ENCODE measurements at regions not wholly inside any gene's neighbourhood (a gene's known extent, or its start where the extent isn't known, plus 50 kb on each side); places are given as distances from the start of the nearest gene placed in this dataset.
"Not testable (repeated sequence)": the region's sequence is repeated elsewhere in the genome, so short reads cannot be mapped to it uniquely, and the experiment has no call there.

- TF ChIP-seq CSDC2 (CRISPR knock-in tag; IDR thresholded peaks at IDR 0.05) (no peak), ZNF8 (CRISPR knock-in tag; IDR thresholded peaks at IDR 0.05) (no peak), RARB (CRISPR knock-in tag; IDR thresholded peaks at IDR 0.05) (no peak), POU6F1 (CRISPR knock-in tag; IDR thresholded peaks at IDR 0.05; ENCODE audit: borderline replicate concordance, low read depth) (no peak), ISL1 (CRISPR knock-in tag; IDR thresholded peaks at IDR 0.05) (no peak), TOX (CRISPR knock-in tag; IDR thresholded peaks at IDR 0.05; ENCODE audit: borderline replicate concordance) (no peak), GLIS3 (CRISPR knock-in tag; IDR thresholded peaks at IDR 0.05) (no peak), BACH2 (CRISPR knock-in tag; IDR thresholded peaks at IDR 0.05; ENCODE audit: borderline replicate concordance) (no peak), ZNF565 (CRISPR knock-in tag; conservative IDR thresholded peaks at IDR 0.05; ENCODE audit: low read depth) (no peak)
- no peak for ATAC-seq
Measured at GRCh38 chr5:167107684-167108083, 1183.8 kb upstream of the WWC1 start.

DNA sequence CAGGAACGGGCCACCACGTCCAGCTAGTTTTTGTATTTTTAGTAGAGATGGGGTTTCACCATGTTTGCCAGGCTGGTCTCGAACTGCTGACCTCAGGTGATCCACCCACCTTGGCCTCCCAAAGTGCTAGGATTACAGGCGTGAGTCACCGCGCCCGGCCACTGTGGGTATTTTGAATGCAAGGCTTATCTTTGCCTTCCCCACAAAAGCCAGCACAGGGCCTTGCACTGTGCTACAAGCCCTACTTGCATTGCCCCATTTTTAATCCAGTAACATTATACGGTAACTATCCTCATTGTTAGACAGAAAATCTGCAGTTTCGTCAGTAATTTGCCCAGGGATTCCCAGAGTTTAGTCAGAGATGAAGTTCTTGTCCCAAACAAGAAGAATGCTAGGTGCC lies 1183.2 kb upstream of the WWC1 start:
- ATAC-seq, result not testable (repeated sequence)

- no peak for ATAC-seq
- TF ChIP-seq ZC3H10 (CRISPR knock-in tag; IDR thresholded peaks at IDR 0.05), result no peak
- TF ChIP-seq ZFP30 (CRISPR knock-in tag; IDR thresholded peaks at IDR 0.05), result no peak
Measured at GRCh38 chr5:167112556-167112955, 1178.9 kb upstream of the WWC1 start.

DNA sequence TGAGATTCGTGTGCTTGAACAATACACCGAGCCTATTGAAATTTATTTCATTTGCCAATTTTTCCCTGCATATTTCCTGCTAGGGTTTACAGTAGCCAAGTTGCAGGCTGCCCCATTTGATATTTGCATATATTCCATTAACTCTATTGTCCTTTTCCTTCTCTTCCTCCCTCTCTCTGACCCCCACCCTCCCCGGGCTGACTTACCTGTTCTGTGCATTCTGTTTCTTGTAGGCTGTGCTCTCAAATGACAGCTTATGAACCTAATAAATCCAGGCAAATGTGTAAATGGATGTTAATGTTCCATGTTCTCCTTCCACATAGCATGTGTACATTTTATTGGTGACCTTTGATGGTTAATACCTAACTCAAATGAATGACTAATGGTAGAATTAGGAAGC lies 1169.2 kb upstream of the WWC1 start:
- TF ChIP-seq TCF4 (CRISPR knock-in tag; IDR thresholded peaks at IDR 0.05; ENCODE audit: borderline replicate concordance) (no peak), ISL1 (CRISPR knock-in tag; IDR thresholded peaks at IDR 0.05) (no peak), PATZ1 (CRISPR knock-in tag; IDR thresholded peaks at IDR 0.05; ENCODE audit: borderline replicate concordance) (no peak), ZFP3 (CRISPR knock-in tag; IDR thresholded peaks at IDR 0.05) (no peak), OSR1 (CRISPR knock-in tag; IDR thresholded peaks at IDR 0.05) (no peak), RARB (CRISPR knock-in tag; IDR thresholded peaks at IDR 0.05) (no peak), CSRNP3 (CRISPR knock-in tag; IDR thresholded peaks at IDR 0.05) (no peak), ZNF565 (CRISPR knock-in tag; conservative IDR thresholded peaks at IDR 0.05; ENCODE audit: low read depth) (no peak), TOX (CRISPR knock-in tag; IDR thresholded peaks at IDR 0.05; ENCODE audit: borderline replicate concordance) (no peak), PPARA (CRISPR knock-in tag; IDR thresholded peaks at IDR 0.05; ENCODE audit: borderline replicate concordance) (no peak), BACH2 (CRISPR knock-in tag; IDR thresholded peaks at IDR 0.05; ENCODE audit: borderline replicate concordance) (no peak), ESRRG (CRISPR knock-in tag; IDR thresholded peaks at IDR 0.05) (no peak), GLIS3 (CRISPR knock-in tag; IDR thresholded peaks at IDR 0.05) (no peak), SNAI2 (CRISPR knock-in tag; IDR thresholded peaks at IDR 0.05) (no peak), ARNTL (CRISPR knock-in tag; IDR thresholded peaks at IDR 0.05; ENCODE audit: borderline replicate concordance, low read depth) (no peak), ZNF70 (CRISPR knock-in tag; IDR thresholded peaks at IDR 0.05) (no peak), ZNF8 (CRISPR knock-in tag; IDR thresholded peaks at IDR 0.05) (no peak), CREB5 (CRISPR knock-in tag; IDR thresholded peaks at IDR 0.05; ENCODE audit: low read depth) (no peak), ZFP30 (CRISPR knock-in tag; IDR thresholded peaks at IDR 0.05) (no peak)
- ATAC-seq, result no peak

GRCh38 chr5:167123126-167123525 lies 1168.3 kb upstream of the WWC1 start:
- TF ChIP-seq CREB5 (CRISPR knock-in tag; IDR thresholded peaks at IDR 0.05; ENCODE audit: low read depth) (no peak), ZNF565 (CRISPR knock-in tag; conservative IDR thresholded peaks at IDR 0.05; ENCODE audit: low read depth) (no peak), CSRNP3 (CRISPR knock-in tag; IDR thresholded peaks at IDR 0.05) (no peak), ARNTL (CRISPR knock-in tag; IDR thresholded peaks at IDR 0.05; ENCODE audit: borderline replicate concordance, low read depth) (no peak), ZNF8 (CRISPR knock-in tag; IDR thresholded peaks at IDR 0.05) (no peak), ZFP3 (CRISPR knock-in tag; IDR thresholded peaks at IDR 0.05) (no peak), ESRRG (CRISPR knock-in tag; IDR thresholded peaks at IDR 0.05) (no peak), TOX (CRISPR knock-in tag; IDR thresholded peaks at IDR 0.05; ENCODE audit: borderline replicate concordance) (no peak), ZC3H10 (CRISPR knock-in tag; IDR thresholded peaks at IDR 0.05) (no peak), CSDC2 (CRISPR knock-in tag; IDR thresholded peaks at IDR 0.05) (no peak), TCF4 (CRISPR knock-in tag; IDR thresholded peaks at IDR 0.05; ENCODE audit: borderline replicate concordance) (no peak), ZFP30 (CRISPR knock-in tag; IDR thresholded peaks at IDR 0.05) (no peak), OSR1 (CRISPR knock-in tag; IDR thresholded peaks at IDR 0.05) (no peak)
- ATAC-seq, result no peak

Data from SK-N-SH treated with all-trans-retinoic acid at 6 μM for 48 hours (cell line).